Muscle layer of colon (tissue), 2 donors: ENCODE measurements at regions not wholly inside any gene's neighbourhood (a gene's known extent, or its start where the extent isn't known, plus 50 kb on each side); places are given as distances from the start of the nearest gene placed in this dataset.

Experiments used
- H3K27ac ChIP-seq: one replicate; pipeline ENCODE4 v1.7.0; 2013; ENCODE audit warnings: low read depth, mild to moderate bottlenecking, low read length, moderate library complexity
- H3K27me3 ChIP-seq, 2 donors: one replicate each; pipeline ENCODE4 v1.7.0; 2013; ENCODE audit warnings: low read length in 2 of 2, mild to moderate bottlenecking in 2 of 2; ENCODE audit not compliant: insufficient read depth in 2 of 2, control insufficient read depth in 1 of 2
- H3K36me3 ChIP-seq: one replicate; pipeline ENCODE4 v1.7.0; 2013; ENCODE audit warnings: mild to moderate bottlenecking, low read length; ENCODE audit not compliant: insufficient read depth
- H3K4me1 ChIP-seq: one replicate; pipeline ENCODE4 v1.7.0; 2013; ENCODE audit warnings: mild to moderate bottlenecking, low read length; ENCODE audit not compliant: insufficient read depth
- H3K4me3 ChIP-seq, 2 donors: one replicate each; pipeline ENCODE4 v1.7.0; 2013; ENCODE audit warnings: low read length in 2 of 2, low read depth in 1 of 2, mild to moderate bottlenecking in 1 of 2, moderate library complexity in 1 of 2
- H3K9ac ChIP-seq: one replicate; pipeline ENCODE4 v1.7.0; 2013; ENCODE audit warnings: low read length
- H3K9me3 ChIP-seq: one replicate; pipeline ENCODE4 v1.7.0; 2013; ENCODE audit warnings: mild to moderate bottlenecking, low read length
- donor health status: abdominal sarcoma.
- donor health status: Adenocarcinoma of cecum.

- Histone ChIP-seq H3K27me3 (no peaks in the 10 kb centered on the region), H3K9me3 (no peaks in the 10 kb centered on the region), H3K9ac (no peak overlapping the region), H3K4me1 (no peaks in the 10 kb centered on the region), H3K27ac (no peak overlapping the region), H3K36me3 (no peaks in the 10 kb centered on the region), H3K4me3 (no peak overlapping the region)
These were observed 72.1 kb upstream of the TPRG1 start for GRCh38 chr3:189099505-189100290.

- no peak overlapping the region for H3K4me3 ChIP-seq
- no peak overlapping the region for H3K27ac ChIP-seq
- no peak overlapping the region for H3K9ac ChIP-seq
These were observed 70.9 kb upstream of the TPRG1 start for GRCh38 chr3:189100866-189101265.

DNA sequence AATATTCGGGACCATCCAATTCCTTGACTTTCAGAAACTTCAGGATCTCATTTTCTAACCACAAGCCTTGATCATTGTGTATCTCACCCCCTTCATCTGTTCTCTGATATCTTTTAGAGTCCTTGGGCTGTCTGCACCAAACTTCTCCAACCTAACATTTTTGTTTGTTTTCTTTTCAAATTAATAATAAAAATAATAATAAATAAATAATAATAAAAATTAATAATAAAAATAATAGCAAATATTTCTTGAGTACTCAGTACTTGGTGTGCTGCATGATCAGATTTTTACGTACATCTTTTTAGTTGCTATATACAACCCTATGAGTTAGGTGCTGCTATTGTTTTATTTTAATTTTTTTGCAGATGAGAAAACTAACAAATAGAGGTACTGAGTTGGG is 70.2 kb upstream of the TPRG1 start:
- Histone ChIP-seq H3K9ac (no peak overlapping the region), H3K4me1 (no peaks in the 10 kb centered on the region), H3K9me3 (no peaks in the 10 kb centered on the region), H3K27ac (no peak overlapping the region), H3K27me3 (no peaks in the 10 kb centered on the region), H3K4me3 (no peak overlapping the region), H3K36me3 (no peaks in the 10 kb centered on the region)

More at GRCh38 chr3:189100866-189101265, 70.9 kb upstream of the TPRG1 start:
- no peaks in the 10 kb centered on the region for H3K4me1 ChIP-seq
- H3K27me3 ChIP-seq: no peaks in the 10 kb centered on the region
- no peaks in the 10 kb centered on the region for H3K36me3 ChIP-seq
- H3K9me3 ChIP-seq: no peaks in the 10 kb centered on the region

- H3K9ac ChIP-seq: no peak overlapping the region
- H3K36me3 ChIP-seq: no peaks in the 10 kb centered on the region
- H3K27me3 ChIP-seq: no peaks in the 10 kb centered on the region
- H3K9me3 ChIP-seq: no peaks in the 10 kb centered on the region
- H3K4me1 ChIP-seq: no peaks in the 10 kb centered on the region
- no peak overlapping the region for H3K4me3 ChIP-seq
- H3K27ac ChIP-seq: no peak overlapping the region
These were observed 68.6 kb upstream of the TPRG1 start for GRCh38 chr3:189103208-189103607.

DNA sequence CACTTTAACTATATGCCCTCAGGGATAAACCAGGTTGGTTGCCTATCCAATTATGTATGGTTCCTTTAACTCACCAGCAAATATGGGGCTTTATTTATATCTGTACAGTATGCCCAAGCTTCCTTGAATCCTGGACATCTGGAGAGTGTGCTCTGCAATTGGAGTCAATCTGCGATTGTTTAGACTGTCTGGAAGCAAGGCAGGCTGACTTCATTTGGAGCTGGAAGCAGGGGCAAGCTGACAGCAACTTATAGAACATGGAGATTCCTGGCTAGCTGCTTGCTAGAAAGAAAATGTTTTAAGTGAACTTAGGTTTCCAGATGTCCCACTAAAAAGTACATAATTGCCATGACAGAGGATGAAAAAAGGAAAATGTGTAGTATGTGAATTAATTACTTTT is 63.7 kb upstream of the TPRG1 start:
- Histone ChIP-seq H3K36me3 (no peaks in the 10 kb centered on the region), H3K4me1 (no peaks in the 10 kb centered on the region), H3K9ac (no peak overlapping the region), H3K27ac (no peak overlapping the region), H3K9me3 (no peaks in the 10 kb centered on the region), H3K27me3 (no peaks in the 10 kb centered on the region), H3K4me3 (no peak overlapping the region)

DNA sequence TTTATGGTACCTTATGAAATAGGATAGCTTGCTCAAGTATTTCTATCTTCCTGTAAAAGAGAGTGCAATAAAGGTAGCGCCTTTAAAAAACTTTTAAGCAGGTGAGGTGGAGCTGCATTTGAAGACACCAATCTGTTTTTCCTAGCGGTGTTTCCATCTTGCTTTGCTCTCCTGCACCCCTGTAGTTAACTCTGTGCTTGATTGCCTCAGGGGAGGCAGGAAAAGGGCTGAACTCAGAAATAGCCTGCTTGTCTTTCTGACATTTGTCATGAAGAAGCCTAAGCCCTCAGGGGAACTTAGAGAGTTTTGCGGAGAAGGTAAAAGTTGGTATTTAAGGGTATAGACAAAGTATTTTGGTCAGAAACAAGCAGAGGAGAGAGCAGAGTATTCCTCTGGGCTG is 63.0 kb upstream of the TPRG1 start:
- H3K9me3 ChIP-seq: no peaks in the 10 kb centered on the region
- no peak overlapping the region for H3K27ac ChIP-seq
- H3K4me3 ChIP-seq: no peak overlapping the region
- no peaks in the 10 kb centered on the region for H3K36me3 ChIP-seq
- H3K27me3 ChIP-seq: no peaks in the 10 kb centered on the region
- no peaks in the 10 kb centered on the region for H3K4me1 ChIP-seq
- H3K9ac ChIP-seq: no peak overlapping the region

DNA sequence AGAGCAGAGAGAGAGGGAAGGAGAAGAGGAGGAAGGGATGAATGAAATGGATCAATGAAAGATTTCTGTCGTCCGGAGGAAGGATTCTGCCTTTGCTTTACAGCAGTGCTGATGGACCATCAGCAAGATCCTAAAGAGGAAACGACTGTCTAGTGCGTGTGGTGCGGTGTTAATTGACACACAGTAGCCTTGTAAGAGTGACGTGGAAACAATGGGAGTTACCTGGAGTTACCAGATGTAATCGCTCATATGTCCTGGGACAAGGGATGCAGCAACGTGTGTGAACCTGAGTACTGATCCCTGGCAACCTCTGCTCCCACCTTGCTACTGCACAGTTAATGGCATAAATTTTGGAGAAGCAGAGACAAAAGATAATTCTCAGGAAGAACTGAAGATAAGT is 62.6 kb upstream of the TPRG1 start:
- Histone ChIP-seq H3K4me1 (no peaks in the 10 kb centered on the region), H3K36me3 (no peaks in the 10 kb centered on the region), H3K9ac (no peak overlapping the region), H3K27me3 (no peaks in the 10 kb centered on the region), H3K9me3 (no peaks in the 10 kb centered on the region), H3K4me3 (no peak overlapping the region), H3K27ac (no peak overlapping the region)

GRCh38 chr3:189117087-189117486 is 54.7 kb upstream of the TPRG1 start:
- Histone ChIP-seq H3K36me3 (no peaks in the 10 kb centered on the region), H3K27ac (no peak overlapping the region)

DNA sequence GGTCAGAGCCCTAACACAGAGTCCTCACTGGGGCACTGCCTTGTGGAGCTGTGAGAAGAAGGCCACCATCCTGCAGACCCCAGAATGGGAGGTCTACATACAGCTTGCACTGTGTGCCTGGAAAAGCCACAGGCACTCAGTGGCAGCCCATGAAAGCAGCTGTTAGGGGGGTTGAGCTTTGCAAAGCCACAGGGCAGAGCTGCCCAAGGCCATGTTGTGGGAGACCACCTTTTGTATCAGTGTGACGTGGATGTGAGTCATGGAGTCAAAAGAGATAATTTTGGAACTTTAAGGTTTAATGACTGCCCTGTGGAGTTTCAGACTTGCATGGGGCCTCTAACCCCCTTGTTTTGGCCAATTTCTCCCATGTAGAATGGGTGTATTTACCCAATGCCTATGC is 52.9 kb upstream of the TPRG1 start:
- no peaks in the 10 kb centered on the region for H3K36me3 ChIP-seq
- peaks cover 18% of the 10 kb centered on the region for H3K4me1 ChIP-seq
- no peak overlapping the region for H3K9ac ChIP-seq
- H3K27ac ChIP-seq: no peak overlapping the region
- H3K27me3 ChIP-seq: no peaks in the 10 kb centered on the region
- no peaks in the 10 kb centered on the region for H3K9me3 ChIP-seq
- H3K4me3 ChIP-seq: no peak overlapping the region

More at GRCh38 chr3:189117087-189117486, 54.7 kb upstream of the TPRG1 start:
- H3K4me3 ChIP-seq: no peak overlapping the region
- H3K9me3 ChIP-seq: no peaks in the 10 kb centered on the region
- H3K9ac ChIP-seq: no peak overlapping the region
- H3K4me1 ChIP-seq: no peaks in the 10 kb centered on the region
- no peaks in the 10 kb centered on the region for H3K27me3 ChIP-seq

DNA sequence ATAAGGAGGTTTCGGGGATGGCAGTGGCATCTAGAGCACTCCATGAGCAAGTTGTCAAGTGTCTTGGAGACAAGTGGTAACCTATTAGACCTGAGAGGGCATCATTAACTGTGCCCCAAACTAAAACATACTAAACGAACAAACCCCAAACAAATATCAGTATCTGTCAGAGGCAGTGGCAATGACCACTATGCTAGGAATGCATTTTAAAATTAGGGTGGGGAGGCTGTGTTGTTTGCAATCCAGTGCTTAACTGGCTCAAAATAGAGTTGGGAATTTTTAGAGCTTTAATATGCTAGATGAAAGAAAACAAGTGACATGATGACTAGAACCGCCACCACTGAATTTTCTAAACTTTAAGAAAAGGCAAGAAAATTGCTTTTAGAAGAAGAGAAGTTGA is 51.8 kb upstream of the TPRG1 start:
- no peaks in the 10 kb centered on the region for H3K36me3 ChIP-seq
- no peak overlapping the region for H3K27ac ChIP-seq
- H3K4me1 ChIP-seq: peaks cover 28% of the 10 kb centered on the region
- H3K9ac ChIP-seq: no peak overlapping the region
- no peaks in the 10 kb centered on the region for H3K9me3 ChIP-seq
- H3K27me3 ChIP-seq: no peaks in the 10 kb centered on the region
- no peak overlapping the region for H3K4me3 ChIP-seq

DNA sequence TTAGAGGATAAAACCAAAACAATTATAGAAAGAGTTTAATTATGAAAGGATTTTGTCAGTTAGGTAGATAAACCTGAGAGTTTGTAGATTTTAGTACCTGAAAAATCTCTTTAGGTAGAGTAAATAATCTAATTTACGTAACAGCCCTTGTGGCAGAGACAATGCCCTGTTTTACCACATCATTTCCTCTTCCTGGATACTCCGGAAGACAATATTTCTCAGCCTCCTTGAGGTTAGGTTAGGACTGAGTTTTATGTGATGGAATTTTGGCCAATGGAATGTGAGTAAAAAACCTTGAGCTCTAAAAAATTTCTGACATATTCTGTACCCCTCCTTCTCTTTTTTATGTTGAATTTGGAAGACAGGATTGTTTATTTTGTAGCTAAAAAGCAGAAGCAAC is 50.7 kb upstream of the TPRG1 start:
- H3K27me3 ChIP-seq: no peaks in the 10 kb centered on the region
- no peak overlapping the region for H3K4me3 ChIP-seq
- H3K27ac ChIP-seq: no peak overlapping the region
- H3K4me1 ChIP-seq: peaks cover 30% of the 10 kb centered on the region
- no peak overlapping the region for H3K9ac ChIP-seq
- H3K36me3 ChIP-seq: no peaks in the 10 kb centered on the region
- no peaks in the 10 kb centered on the region for H3K9me3 ChIP-seq
